ENCODE measurements at regions not wholly inside any gene's neighbourhood (a gene's known extent, or its start where the extent isn't known, plus 50 kb on each side); places are given as distances from the start of the nearest gene placed in this dataset.

GRCh38 chr6:120228297-120228696 is 878.7 kb upstream of the MAN1A1 start:
- DNase-seq (ENCODE audit: low read depth) = no peak

DNA sequence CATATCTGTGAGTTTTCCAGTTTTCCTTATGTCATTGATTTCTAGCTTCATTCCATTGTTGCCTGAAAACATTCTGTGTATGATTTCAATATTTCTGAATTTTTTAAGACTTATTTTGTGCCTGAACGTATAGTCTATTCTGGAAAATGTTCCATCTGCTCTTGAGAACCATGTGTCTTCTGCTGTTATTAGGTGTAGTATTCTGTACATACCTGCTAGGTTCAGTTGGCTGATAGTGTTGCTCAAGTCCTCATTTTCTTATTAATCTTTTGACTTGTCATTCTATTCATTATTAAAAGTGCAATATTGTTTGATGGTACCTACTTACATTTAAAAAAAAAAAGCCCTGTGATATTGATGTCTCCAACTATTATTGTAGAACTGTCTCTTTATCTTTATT is 869.8 kb upstream of the MAN1A1 start:
- no peak for DNase-seq (ENCODE audit: low read depth)

- DNase-seq (ENCODE audit: low read depth) = no peak
Observed at GRCh38 chr6:120214088-120214499, 864.5 kb upstream of the MAN1A1 start.

- DNase-seq (ENCODE audit: low read depth) = no peak
Observed at GRCh38 chr6:120211955-120212792, 862.6 kb upstream of the MAN1A1 start.

- DNase-seq (ENCODE audit: low read depth) = no peak
Observed at GRCh38 chr6:120202878-120203277, 853.3 kb upstream of the MAN1A1 start.

DNA sequence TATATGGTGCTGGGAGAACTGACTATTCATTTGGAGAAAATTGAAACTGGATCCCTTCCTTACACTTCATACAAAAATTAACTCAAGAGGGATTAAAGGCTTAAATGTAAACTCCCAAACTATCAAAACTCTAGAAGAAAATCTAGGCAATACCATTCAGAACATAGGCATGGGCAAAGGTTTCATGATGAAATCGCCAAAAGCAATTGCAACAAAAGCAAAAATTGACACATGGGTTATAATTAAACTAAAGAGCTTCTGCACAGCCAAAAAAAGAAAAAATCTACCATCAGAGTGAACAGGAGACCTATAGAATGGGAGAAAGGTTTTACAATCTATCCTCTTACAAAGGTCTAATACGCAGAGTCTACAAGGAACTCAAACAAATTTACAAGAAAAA is 851.3 kb upstream of the MAN1A1 start:
- no peak for DNase-seq (ENCODE audit: low read depth)

- DNase-seq (ENCODE audit: low read depth) = peak; percentile 7
Observed at GRCh38 chr6:120198033-120198432, 848.5 kb upstream of the MAN1A1 start.

DNA sequence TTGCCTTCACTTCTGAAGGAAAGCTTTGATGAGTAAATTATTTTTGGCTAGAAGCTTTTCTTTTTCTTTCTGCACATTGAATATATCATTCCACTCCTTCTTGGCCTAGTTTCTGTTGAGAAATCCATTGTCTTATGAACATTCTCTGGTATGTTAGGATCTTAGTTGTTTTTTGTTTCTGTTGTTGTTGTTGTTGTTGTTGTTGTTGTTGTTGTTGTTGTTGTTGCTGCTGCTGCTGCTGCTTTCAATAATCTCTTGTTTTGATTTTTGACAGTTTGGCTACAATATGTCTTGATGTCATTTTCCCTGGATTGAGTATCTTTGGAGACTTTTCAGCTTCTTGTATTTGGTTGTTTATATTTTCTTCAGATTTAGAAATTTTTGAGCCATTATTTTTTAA is 836.5 kb upstream of the MAN1A1 start:
- DNase-seq (ENCODE audit: low read depth) = no peak

- DNase-seq (ENCODE audit: low read depth) = no peak
Observed at GRCh38 chr6:120173250-120173649, 823.7 kb upstream of the MAN1A1 start.

- no peak for DNase-seq (ENCODE audit: low read depth)
Observed at GRCh38 chr6:120164531-120164930, 815.0 kb upstream of the MAN1A1 start.

DNA sequence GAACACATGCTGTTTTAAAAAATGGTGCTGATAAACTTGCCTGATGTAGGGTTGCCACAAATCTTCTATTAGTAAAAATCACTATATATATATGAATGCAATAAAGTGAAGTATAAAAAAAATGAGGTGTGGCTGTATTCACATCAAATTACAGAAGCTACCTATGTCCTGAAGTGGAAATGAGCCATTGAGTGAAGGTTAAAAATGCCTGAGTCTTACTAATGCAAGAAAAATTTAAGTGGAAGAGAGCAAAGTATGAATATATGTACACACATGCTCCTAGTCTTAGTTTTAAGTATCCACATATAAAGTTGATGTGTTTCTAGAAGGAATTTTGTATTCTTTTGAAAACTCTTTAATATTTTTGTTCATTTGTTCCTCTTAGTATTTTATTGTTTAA is 808.3 kb upstream of the MAN1A1 start:
- no peak for DNase-seq (ENCODE audit: low read depth)

GRCh38 chr6:120147071-120147871 is 797.7 kb upstream of the MAN1A1 start:
- no peak for DNase-seq (ENCODE audit: low read depth)

- DNase-seq (ENCODE audit: low read depth) = no peak
Observed at GRCh38 chr6:120141601-120142000, 792.0 kb upstream of the MAN1A1 start.

- DNase-seq (ENCODE audit: low read depth) = no peak
Observed at GRCh38 chr6:120137492-120137891, 787.9 kb upstream of the MAN1A1 start.

GRCh38 chr6:120129228-120129627 is 779.7 kb upstream of the MAN1A1 start:
- no peak for DNase-seq (ENCODE audit: low read depth)

DNA sequence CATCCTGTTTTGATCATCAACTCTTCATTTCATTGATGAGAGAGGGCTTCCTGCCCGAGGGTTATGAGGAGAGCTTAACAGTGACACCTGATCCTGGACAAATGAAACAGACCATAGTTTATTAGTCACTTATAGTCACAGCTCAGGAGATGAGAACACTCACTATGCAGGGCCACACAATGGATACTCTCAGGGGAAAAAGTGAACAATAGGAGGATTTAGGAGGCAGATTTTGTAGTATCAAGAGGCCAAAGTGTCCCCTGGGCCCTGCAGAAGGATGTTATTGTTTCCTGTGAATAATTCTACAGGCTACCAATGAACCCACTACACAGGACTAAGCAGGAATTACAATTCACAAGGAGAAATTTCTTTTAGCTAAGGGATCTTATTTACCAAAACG is 772.8 kb upstream of the MAN1A1 start:
- no peak for DNase-seq (ENCODE audit: low read depth)

DNA sequence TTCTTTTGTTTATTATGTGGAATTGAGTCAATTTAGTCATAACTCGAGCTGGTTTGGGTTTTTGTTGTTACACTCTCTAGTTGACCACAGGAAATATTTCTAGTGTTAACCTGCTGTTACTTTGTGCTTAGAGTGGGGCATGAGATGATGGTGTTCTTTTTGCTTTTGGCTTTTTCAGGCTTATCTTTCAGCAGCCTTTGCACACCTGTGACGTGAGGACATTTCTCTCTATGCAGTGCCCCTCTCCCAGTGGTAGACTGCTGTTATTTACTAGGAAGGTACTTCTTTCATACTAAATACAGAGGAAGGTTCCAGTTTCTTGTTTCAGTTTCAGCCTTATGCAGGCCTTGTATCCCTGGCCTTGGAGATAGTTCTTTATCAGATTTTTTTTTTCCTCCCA is 766.8 kb upstream of the MAN1A1 start:
- no peak for DNase-seq (ENCODE audit: low read depth)

DNA sequence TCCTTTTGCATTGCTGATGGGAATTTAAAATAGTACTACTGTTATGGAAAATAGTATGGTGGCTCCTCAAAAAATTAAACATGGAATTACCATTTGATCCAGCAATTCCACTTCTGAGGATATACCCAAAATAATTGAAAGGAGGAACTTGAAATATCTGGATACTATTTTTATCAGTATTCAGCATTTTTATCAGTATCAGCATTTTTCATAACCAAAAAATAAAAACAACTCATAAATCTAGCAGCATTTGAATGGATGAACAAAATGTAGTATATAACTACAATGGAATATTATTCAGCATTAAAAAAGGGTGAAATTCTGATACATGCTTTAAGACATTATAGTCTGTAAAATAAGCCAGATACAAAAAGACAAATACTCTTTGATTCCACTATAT is 763.4 kb upstream of the MAN1A1 start:
- no peak for DNase-seq (ENCODE audit: low read depth)

GRCh38 chr6:120111001-120111400 is 761.4 kb upstream of the MAN1A1 start:
- DNase-seq (ENCODE audit: low read depth) = no peak

DNA sequence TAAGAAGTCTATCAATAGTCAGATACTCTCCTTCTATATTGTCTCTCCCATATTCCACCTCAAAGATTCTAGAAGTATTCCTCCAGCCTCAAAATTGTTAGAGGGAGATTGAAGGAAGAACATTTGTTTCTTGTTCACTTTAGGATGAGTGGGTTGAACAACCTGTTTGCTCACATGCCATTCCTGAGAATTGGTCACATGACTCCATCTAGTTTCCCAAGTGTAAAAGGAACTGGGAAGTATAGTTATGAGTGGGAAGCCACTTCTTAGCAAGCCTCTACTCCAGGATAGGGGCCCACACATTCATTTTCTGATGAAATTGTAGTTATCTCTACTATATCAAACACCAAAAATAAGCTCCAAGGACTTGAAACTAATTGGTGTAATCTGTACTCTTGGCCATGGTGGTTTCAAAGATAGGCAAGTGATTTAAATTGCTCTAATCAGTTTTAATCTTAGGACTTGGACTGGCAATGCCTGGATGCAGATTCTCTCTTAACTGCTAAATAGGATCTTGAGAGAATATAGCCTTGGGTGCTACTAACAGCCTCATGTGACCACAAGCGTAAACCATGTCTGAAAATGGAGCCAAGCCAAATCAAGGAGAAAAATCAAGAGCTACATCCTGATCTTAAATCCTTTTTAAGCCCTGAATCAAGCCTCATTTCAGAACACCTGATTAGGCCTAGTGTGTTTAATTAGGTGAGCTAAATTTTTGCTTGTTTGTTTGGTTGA is 758.7 kb upstream of the MAN1A1 start:
- no peak for DNase-seq (ENCODE audit: low read depth)

GRCh38 chr6:120103618-120104017 is 754.1 kb upstream of the MAN1A1 start:
- no peak for DNase-seq (ENCODE audit: low read depth)

- DNase-seq (ENCODE audit: low read depth) = no peak
Observed at GRCh38 chr6:120096696-120097260, 747.2 kb upstream of the MAN1A1 start.

Data from HS-27A (cell line).